BE2C (cell line): ENCODE measurements at regions not wholly inside any gene's neighbourhood (a gene's known extent, or its start where the extent isn't known, plus 50 kb on each side); places are given as distances from the start of the nearest gene placed in this dataset.

Experiments used
- DNase-seq: peaks from one replicate; pipeline ENCODE4 v3.0.0-alpha.2; 2020
- H3K27me3 ChIP-seq: fragments of 250-450 bp; sonication (Bioruptor Pico); 2 replicates; pipeline ENCODE4 v1.5.1; 2020; ENCODE audit warnings: mild to moderate bottlenecking
- H3K36me3 ChIP-seq: fragments of 250-450 bp; sonication (Bioruptor Pico); 2 replicates; pipeline ENCODE4 v1.5.1; 2020; ENCODE audit warnings: mild to moderate bottlenecking
- H3K4me1 ChIP-seq: fragments of 250-450 bp; sonication (Bioruptor Pico); 2 replicates; pipeline ENCODE4 v1.5.1; 2020
- H3K4me3 ChIP-seq: 2 replicates; pipeline ENCODE4 v1.5.1; 2011; ENCODE audit warnings: low read depth, low read length
- H3K9me3 ChIP-seq: fragments of 250-450 bp; sonication (Bioruptor Pico); 2 replicates; pipeline ENCODE4 v1.5.1; 2020
- CTCF ChIP-seq: IDR thresholded peaks from 2 replicates; pipeline ENCODE4 v1.5.1; 2012; ENCODE audit warnings: mild to moderate bottlenecking, low read depth, low read length

- H3K9me3 ChIP-seq, result no peaks in the 10 kb centered on the region
- no peaks in the 10 kb centered on the region for H3K36me3 ChIP-seq
- no peak overlapping the region for H3K4me3 ChIP-seq
- DNase-seq, result no peak
- H3K4me1 ChIP-seq, result no peaks in the 10 kb centered on the region
- no peak for TF ChIP-seq CTCF
- H3K27me3 ChIP-seq, result no peaks in the 10 kb centered on the region
These were observed 240.0 kb upstream of the PPP1R3A start for GRCh38 chr7:114158854-114159253.

GRCh38 chr7:114158275-114158674 lies 239.5 kb upstream of the PPP1R3A start:
- Histone ChIP-seq H3K27me3 (no peaks in the 10 kb centered on the region), H3K4me3 (no peak overlapping the region), H3K4me1 (no peaks in the 10 kb centered on the region), H3K36me3 (no peaks in the 10 kb centered on the region), H3K9me3 (no peaks in the 10 kb centered on the region)
- TF ChIP-seq CTCF, result no peak
- DNase-seq, result no peak

- Histone ChIP-seq H3K4me1 (no peaks in the 10 kb centered on the region), H3K4me3 (no peak overlapping the region), H3K9me3 (no peaks in the 10 kb centered on the region), H3K36me3 (no peaks in the 10 kb centered on the region), H3K27me3 (no peaks in the 10 kb centered on the region)
- no peak for DNase-seq
- TF ChIP-seq CTCF, result no peak
These were observed 237.4 kb upstream of the PPP1R3A start for GRCh38 chr7:114156178-114156577.

DNA sequence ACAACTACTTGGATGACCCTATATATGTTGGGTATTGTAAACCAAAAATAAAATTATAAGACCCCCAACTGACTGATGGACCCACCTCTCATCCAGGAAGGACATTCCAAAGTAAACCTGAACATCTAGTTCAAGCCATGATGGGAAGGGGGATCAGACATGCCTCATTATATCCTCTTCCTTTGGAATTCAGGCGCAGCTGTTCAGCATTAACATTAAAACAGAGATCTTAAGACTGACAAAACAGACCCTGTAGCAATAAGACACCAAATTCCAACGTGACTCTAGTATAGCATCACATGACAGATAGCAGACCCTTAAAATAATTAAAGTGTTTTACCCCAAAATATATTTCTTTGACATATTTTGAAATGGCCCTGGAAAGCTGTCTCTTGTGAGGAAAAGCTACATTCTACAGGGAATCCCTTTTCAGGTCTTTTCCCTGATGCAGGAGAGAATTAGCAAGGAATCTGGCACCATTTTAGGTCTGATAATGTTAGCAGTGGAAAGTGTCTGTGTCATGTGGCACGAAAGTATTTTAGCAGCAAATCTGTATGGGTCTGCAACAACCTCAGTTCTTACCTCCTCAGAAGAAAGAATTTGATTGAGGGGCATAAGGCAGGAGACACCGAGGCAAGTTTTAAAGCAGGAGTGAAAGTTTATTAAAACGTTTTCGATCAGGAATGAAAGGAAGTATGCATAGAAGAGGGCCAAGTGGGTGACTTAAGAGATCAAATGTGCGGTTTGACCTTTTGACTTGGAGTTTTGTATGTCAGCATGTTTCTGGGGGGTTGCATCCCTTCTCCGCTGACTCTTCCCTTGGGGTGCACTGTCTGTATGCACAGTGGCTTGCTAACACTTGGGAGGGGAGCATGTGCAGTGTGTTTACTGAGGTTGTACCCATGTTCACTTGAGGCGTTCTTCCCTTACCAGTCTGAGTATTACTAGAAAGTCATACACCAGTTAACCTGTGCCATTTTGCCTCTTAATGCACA lies 236.6 kb upstream of the PPP1R3A start:
- H3K4me3 ChIP-seq, result no peak overlapping the region
- no peak for TF ChIP-seq CTCF
- no peaks in the 10 kb centered on the region for H3K4me1 ChIP-seq
- no peaks in the 10 kb centered on the region for H3K9me3 ChIP-seq
- DNase-seq, result no peak
- H3K36me3 ChIP-seq, result no peaks in the 10 kb centered on the region
- H3K27me3 ChIP-seq, result no peaks in the 10 kb centered on the region

GRCh38 chr7:114153700-114154099 lies 234.9 kb upstream of the PPP1R3A start:
- TF ChIP-seq CTCF, result no peak
- Histone ChIP-seq H3K27me3 (no peaks in the 10 kb centered on the region), H3K9me3 (no peaks in the 10 kb centered on the region), H3K4me3 (no peak overlapping the region), H3K4me1 (no peaks in the 10 kb centered on the region), H3K36me3 (no peaks in the 10 kb centered on the region)
- no peak for DNase-seq

- H3K27me3 ChIP-seq, result no peaks in the 10 kb centered on the region
- DNase-seq, result no peak
- no peaks in the 10 kb centered on the region for H3K9me3 ChIP-seq
- no peaks in the 10 kb centered on the region for H3K4me1 ChIP-seq
- no peak for TF ChIP-seq CTCF
- no peak overlapping the region for H3K4me3 ChIP-seq
- H3K36me3 ChIP-seq, result no peaks in the 10 kb centered on the region
These were observed 233.6 kb upstream of the PPP1R3A start for GRCh38 chr7:114152314-114152938.
